ENCODE measurements at regions not wholly inside any gene's neighbourhood (a gene's known extent, or its start where the extent isn't known, plus 50 kb on each side); places are given as distances from the start of the nearest gene placed in this dataset.

- no peak for DNase-seq
These were observed 677.2 kb upstream of the MAN1A1 start for GRCh38 chr6:120026791-120027190.

DNA sequence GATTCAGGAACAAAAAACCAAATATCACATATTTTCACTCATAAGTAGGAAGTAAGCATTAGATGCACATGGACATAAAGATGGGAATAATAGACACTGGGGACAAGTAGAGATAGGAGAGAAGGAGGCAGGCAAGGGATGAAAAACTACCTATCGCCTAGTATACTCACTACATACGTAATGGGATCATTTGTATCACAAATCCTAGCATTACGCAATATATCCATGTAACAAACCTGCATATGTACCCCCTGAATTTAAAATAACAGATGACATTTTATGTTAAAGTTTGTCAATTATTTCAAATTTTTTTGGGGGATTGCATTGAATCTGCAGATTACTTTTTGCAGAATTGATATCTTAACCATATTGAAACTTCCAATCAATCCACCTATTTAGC, 660.5 kb upstream of the MAN1A1 start:
- DNase-seq, result no peak

GRCh38 chr6:120005292-120005976, 655.9 kb upstream of the MAN1A1 start:
- no peak for DNase-seq

DNA sequence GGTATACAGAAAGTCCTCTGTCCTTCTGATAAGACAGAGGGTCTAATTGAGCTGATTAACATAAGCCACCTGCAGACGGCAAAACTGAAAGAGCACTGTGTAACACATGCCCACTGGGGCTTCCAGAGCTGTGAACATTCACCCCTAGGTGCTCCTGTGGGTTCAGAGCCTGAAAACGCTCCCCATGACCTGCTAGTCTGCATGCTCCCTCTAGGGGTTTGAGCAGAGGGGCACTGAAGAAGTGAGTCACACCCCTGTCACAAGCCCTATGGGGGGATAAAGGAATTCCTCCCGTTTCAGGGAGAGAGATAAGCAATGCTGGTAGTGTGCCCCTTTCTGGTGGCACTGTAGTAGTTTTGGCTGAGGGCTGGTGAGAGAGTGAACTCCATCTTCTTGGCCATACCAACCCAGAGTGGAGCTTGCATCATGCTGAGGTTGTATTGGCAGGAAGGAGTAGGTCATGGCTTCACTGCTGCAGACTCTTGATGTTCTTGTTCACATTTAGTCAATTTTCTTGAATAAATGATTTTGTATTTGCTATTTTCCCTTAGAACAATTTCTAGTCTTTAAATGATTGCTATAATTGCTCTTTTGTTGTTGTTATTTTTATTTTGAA, 637.5 kb upstream of the MAN1A1 start:
- no peak for DNase-seq

DNA sequence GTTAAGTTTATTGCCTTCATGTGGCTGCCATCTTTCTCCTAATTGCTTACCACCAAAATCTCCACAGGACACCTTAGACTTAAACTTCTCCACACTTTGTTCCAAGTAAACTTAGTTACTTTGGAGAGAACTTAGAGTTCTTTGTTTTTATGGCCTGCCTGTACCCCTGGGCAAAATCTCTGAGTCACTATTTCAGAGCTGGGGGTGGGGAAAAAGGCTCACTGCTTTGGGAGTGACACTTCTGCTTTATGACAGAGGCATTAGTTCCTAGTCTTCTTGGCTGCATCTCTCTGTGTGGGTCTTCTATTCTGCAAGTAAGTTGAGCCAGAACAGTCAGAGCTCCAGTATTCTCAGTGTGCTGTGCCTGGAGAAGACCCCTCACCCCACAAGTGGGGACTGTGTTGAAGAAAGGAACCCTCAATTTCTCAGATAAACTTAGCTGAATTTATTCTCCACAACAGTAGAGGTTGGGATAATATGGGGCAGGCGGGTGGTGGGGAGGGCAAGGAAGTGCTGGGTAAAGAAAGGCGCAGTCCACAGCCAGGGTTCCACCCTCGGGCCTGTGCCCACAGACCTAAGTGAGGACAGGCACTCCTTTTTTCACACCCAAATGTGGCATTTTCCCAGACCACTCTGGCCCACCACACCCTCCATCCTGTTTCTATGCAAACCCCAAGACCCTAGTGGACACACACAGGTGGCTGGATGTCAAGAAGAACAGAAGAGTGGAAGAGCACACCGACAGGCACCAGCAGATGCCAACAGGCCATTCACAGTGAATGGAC, 636.6 kb upstream of the MAN1A1 start:
- DNase-seq, result no peak

DNA sequence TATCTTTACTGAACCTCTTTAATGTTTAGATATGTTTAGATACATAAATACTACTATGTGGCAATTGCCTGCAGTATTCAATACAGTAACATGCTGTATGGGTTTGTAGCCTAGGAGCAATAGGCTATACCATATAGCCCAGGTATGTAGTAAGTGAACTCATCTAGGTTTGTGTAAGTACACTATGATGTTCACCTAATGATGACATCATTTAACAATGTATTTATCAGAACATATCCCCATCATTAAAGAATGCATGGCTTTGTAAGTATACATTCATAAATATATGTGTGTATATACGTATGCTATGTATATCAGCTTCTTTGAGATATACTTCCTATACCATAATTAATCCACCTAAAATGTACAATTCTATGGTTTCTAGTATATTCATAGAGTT, 631.2 kb upstream of the MAN1A1 start:
- no peak for DNase-seq

- no peak for DNase-seq
These were observed 630.3 kb upstream of the MAN1A1 start for GRCh38 chr6:119979862-119980261.

DNA sequence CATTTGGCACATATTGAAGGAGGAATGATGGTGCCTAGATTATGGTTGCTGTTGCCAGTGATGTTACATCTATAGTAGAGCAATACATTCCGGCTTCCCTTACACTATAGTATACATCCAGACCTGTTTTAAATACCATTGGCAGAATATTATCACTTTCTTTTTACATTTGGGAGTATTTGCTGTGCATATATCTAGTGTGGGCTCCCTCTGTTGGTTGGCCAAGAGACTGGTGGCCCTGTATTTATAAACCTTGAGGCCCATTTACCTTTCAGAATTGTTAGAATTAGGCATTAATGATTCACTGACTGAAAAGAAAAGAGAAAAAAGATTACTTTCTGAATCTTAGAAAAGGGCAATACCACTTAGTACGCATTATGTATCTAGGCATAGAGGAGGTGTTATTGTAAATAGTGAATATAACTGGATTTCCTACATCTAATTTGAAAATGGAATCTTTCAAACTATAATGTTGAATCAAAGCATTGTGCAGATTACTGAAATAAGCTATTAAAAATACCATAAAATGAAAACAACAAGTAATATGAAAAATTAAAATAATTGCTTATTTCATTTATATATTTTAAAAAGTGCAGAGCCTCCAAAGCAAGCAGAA, 628.8 kb upstream of the MAN1A1 start:
- DNase-seq, result no peak

- no peak for DNase-seq
These were observed 625.0 kb upstream of the MAN1A1 start for GRCh38 chr6:119974430-119975159.

DNA sequence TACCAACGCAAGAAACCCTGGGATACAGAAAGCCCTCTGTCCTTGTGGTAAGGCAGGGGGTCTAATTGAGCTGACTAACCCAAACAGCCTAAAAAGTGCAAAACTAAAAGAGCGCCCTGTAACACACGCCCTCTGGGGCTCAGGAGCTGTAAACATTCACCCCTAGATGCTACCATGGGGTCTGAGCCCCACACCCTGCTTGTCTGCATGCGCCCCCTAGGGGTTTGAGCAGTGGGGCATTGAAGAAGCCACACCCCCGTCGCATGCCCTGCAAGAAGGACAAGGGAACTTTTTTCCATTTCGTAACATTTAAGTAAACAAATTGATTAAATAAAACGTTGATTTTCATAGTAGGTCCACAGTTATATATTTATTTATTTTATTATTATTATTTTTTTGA, 616.9 kb upstream of the MAN1A1 start:
- DNase-seq, result no peak

DNA sequence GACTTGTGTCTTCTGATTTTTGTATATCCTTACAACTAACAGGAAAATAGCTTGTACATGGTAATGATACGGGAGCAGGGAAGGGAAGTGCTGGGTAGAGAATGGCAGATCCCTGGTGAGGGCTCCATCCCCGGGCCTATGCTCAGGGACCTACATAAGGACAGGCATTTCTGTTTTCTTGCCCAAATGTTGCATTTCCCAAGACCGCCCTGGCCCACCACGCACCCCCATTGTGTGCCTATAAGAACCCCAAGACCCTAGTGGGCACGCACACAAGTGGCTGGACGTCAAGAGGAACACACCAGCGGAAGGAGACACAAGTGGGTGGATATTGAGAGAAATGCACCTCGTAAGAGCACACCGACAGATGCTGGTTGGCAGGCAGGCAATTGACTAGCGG, 616.3 kb upstream of the MAN1A1 start:
- DNase-seq, result no peak

DNA sequence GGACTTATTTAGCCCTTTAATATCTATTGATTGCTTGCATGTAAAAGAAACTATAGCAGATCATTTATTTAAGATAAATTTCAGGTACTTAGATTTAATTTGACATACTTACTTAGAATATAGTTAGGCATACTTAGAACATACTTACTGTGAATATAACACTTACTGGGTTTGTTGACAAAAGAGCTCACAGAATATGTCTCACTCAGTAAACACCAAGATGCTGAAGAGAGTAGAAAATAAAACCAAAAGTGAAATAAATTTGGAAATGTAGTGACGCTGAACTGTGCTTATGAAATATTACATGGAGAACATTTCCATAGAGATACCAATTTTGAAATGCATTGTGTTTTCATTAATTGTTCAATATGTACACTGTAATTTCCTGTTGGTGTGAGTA, 615.4 kb upstream of the MAN1A1 start:
- DNase-seq, result no peak

GRCh38 chr6:119962505-119962904, 612.9 kb upstream of the MAN1A1 start:
- no peak for DNase-seq

GRCh38 chr6:119961450-119961849, 611.9 kb upstream of the MAN1A1 start:
- no peak for DNase-seq

- no peak for DNase-seq
These were observed 610.9 kb upstream of the MAN1A1 start for GRCh38 chr6:119960456-119960855.

GRCh38 chr6:119960036-119960435, 610.5 kb upstream of the MAN1A1 start:
- no peak for DNase-seq

DNA sequence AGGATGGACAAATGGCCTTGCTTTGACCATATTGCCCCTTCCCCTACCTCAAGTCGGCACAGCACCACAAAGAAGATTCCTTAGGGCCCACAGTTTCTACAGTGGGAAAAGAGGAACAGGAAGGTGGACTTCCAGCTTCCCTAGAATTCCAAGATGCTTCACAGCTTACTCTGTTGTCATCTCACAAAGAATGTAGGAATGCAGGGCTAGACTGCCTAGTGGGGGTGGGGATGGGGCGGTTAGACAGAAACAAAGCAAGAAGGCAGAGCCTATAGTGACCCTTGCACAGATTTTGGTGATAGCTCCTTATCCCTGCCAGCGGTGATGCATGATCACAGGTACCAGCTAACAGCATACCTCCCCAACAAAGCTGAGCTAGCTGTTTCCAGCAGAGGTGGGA, 607.6 kb upstream of the MAN1A1 start:
- no peak for DNase-seq

- no peak for DNase-seq
These were observed 603.1 kb upstream of the MAN1A1 start for GRCh38 chr6:119952696-119953095.

- no peak for DNase-seq
These were observed 601.1 kb upstream of the MAN1A1 start for GRCh38 chr6:119950681-119951080.

DNA sequence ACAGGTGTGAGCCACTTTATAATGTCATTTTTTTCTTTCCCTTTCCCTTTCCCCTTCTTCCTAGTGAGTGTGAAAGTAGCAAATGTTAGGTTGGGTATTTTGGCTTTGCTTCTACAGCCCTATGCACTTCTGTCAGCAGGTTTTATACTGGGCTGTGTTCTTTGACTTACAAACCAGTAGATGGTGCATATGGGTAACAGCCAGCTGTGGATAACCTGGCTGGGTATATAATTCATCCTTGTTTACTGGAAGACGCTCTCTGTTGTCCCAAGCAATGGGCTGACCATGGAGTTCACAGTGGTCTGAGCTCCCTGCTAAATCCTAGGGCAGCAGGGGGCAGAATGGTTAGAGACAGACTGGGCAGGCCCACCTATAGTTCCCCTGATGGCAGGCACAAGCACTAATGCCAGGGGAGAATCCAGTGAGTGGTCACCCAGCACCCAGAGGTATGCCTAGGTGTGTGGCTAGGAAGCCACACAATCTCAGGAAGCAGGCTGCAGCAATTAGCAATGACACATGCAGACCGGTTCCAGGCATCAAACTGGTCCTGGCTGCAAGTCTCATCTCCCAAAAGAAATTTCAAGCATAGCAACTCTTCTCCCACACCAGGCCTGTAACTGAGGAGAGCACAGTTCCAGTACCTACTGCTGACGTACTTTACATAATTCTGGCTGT, 592.7 kb upstream of the MAN1A1 start:
- DNase-seq, result no peak

- no peak for DNase-seq
These were observed 589.2 kb upstream of the MAN1A1 start for GRCh38 chr6:119938752-119939151.

DNA sequence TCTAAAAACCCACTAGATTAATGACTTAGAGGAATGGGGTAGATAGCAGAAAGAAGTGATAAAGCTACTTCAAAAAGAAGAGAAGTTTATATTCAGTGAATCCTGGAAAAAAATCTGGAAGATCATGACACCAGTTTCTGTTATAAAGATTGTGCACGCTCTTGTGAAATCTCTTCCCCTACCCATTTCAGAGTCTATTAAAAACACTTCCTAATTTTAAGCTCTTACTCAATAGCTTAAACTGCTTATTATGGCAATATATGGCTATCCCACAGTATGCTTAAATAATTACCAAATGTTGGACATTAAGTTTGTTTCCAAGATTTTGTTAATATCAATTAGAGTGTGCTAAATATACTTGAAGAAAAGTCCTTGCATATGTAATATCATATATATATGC, 585.3 kb upstream of the MAN1A1 start:
- DNase-seq, result no peak

DNA sequence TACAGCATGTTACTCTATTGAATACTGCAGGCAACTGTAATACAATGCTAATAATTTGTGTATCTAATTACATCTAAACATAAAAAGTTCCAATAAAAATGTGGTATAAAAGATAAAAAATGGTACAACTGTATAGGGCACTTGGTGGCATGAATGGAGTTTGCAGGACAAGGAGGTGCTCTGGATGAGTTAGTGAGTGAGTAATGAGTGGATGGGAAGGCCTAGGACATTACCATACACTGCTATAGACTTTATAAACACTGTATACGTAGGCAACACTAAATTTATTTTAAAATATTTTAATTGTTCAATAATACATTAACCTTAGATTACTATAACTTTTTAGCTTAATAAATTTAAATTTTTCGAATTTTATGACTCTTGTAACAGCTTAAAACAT, 579.6 kb upstream of the MAN1A1 start:
- DNase-seq, result no peak

Data from NCI-H524 treated with DMSO at 0.1 percent for 48 hours (cell line).